Type B pancreatic cell (in vitro differentiated cells): ENCODE measurements at regions not wholly inside any gene's neighbourhood (a gene's known extent, or its start where the extent isn't known, plus 50 kb on each side); places are given as distances from the start of the nearest gene placed in this dataset.

Source experiments
- DNase-seq: peaks from one replicate; pipeline ENCODE4 v3.0.0; 2021; ENCODE audit warnings: mixed read lengths; ENCODE audit not compliant: unreplicated experiment; ENCODE audit errors: extremely low spot score
- H3K27ac Mint-ChIP-seq: 2 replicates; pipeline ENCODE4 v1.8.0; 2021; ENCODE audit warnings: mild to moderate bottlenecking, mixed read lengths
- H3K27me3 Mint-ChIP-seq: 2 replicates; pipeline ENCODE4 v1.8.0; 2021; ENCODE audit warnings: mixed read lengths
- H3K36me3 Mint-ChIP-seq: 2 replicates; pipeline ENCODE4 v1.8.0; 2021; ENCODE audit warnings: mixed read lengths
- H3K4me1 Mint-ChIP-seq: one replicate; pipeline ENCODE4 v1.8.0; 2021; ENCODE audit warnings: mixed read lengths; ENCODE audit not compliant: unreplicated experiment
- H3K4me3 Mint-ChIP-seq: 2 replicates; pipeline ENCODE4 v1.8.0; 2021; ENCODE audit warnings: mild to moderate bottlenecking, mixed read lengths
- H3K9me3 Mint-ChIP-seq: 2 replicates; pipeline ENCODE4 v1.8.0; 2021; ENCODE audit warnings: mixed read lengths
- CTCF ChIP-seq: fragments of 200-600 bp; sonication (generic); conservative IDR thresholded peaks from 2 replicates; pipeline ENCODE4 v1.5.0; 2021; ENCODE audit warnings: antibody characterized with exemption, mild to moderate bottlenecking

- DNase-seq = no peak
- no peak overlapping the region for H3K27ac Mint-ChIP-seq
- H3K4me3 Mint-ChIP-seq = no peak overlapping the region
- no peaks in the 10 kb centered on the region for H3K27me3 Mint-ChIP-seq
- no peaks in the 10 kb centered on the region for H3K9me3 Mint-ChIP-seq
- H3K36me3 Mint-ChIP-seq = no peaks in the 10 kb centered on the region
- TF ChIP-seq CTCF = no peak
- H3K4me1 Mint-ChIP-seq = peaks cover 12% of the 10 kb centered on the region
Observed at GRCh38 chr5:17430241-17430640, 67.8 kb upstream of the TAF11L2 start.

GRCh38 chr5:17431272-17432050, 66.6 kb upstream of the TAF11L2 start:
- H3K4me3 Mint-ChIP-seq = no peak overlapping the region

DNA sequence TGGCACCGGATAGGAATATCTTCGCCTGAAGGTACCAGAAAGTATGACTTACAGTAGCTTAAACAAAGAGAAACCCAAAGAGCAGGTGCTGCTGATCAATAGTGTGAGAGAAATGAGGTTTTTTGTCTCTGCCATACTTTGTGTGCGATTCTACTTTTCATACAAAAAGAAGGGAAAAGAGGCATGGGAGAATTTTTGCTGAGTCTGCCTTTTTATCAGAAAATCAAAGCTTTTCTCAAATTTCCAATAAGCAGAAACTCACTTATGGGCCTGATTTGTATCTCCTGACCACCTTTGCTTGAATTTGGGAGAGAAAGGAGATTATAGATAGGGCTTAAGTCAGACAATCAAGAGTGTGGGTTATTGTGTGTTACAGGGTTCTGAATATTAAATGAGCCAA, 65.5 kb upstream of the TAF11L2 start:
- no peak for TF ChIP-seq CTCF
- H3K27ac Mint-ChIP-seq = no peak overlapping the region
- no peak for DNase-seq
- H3K4me3 Mint-ChIP-seq = no peak overlapping the region
- peaks cover 20% of the 10 kb centered on the region for H3K4me1 Mint-ChIP-seq
- no peaks in the 10 kb centered on the region for H3K27me3 Mint-ChIP-seq
- H3K9me3 Mint-ChIP-seq = no peaks in the 10 kb centered on the region
- H3K36me3 Mint-ChIP-seq = no peaks in the 10 kb centered on the region

More at GRCh38 chr5:17431272-17432050, 66.6 kb upstream of the TAF11L2 start:
- Mint-ChIP-seq H3K27ac (no peak overlapping the region), H3K4me1 (peaks cover 15% of the 10 kb centered on the region), H3K36me3 (no peaks in the 10 kb centered on the region), H3K27me3 (no peaks in the 10 kb centered on the region), H3K9me3 (no peaks in the 10 kb centered on the region)
- no peak for DNase-seq
- no peak for TF ChIP-seq CTCF

- Mint-ChIP-seq H3K4me1 (peaks cover 13% of the 10 kb centered on the region), H3K4me3 (no peak overlapping the region), H3K27ac (no peak overlapping the region), H3K27me3 (no peaks in the 10 kb centered on the region), H3K9me3 (peaks cover 2% of the 10 kb centered on the region), H3K36me3 (no peaks in the 10 kb centered on the region)
- no peak for TF ChIP-seq CTCF
- no peak for DNase-seq
Observed at GRCh38 chr5:17433406-17433805, 64.6 kb upstream of the TAF11L2 start.

GRCh38 chr5:17434982-17435381, 63.0 kb upstream of the TAF11L2 start:
- Mint-ChIP-seq H3K27me3 (no peaks in the 10 kb centered on the region), H3K36me3 (no peaks in the 10 kb centered on the region), H3K4me3 (no peak overlapping the region), H3K4me1 (peaks cover 13% of the 10 kb centered on the region), H3K27ac (no peak overlapping the region), H3K9me3 (peaks cover 4% of the 10 kb centered on the region)
- DNase-seq = no peak
- no peak for TF ChIP-seq CTCF
